Keratinocyte (primary cell): ENCODE measurements at regions not wholly inside any gene's neighbourhood (a gene's known extent, or its start where the extent isn't known, plus 50 kb on each side); places are given as distances from the start of the nearest gene placed in this dataset.
"Not testable (repeated sequence)": the region's sequence is repeated elsewhere in the genome, so short reads cannot be mapped to it uniquely, and the experiment has no call there.

ENCODE experiments used
- DNase-seq: peaks from one replicate; pipeline ENCODE4 v3.0.0-alpha.2; 2011; ENCODE audit warnings: low read depth, missing footprints, low spot score
- FAIRE-seq: peaks from 2 replicates; lab custom pipeline; 2011; peaks lifted over from hg19 to GRCh38; lab: Jason Lieb, UNC
- H2AFZ ChIP-seq: 2 replicates; pipeline ENCODE4 v1.6.0; 2012; ENCODE audit warnings: low read length, control low read depth, inconsistent platforms; ENCODE audit not compliant: control insufficient read depth
- H3K27ac ChIP-seq: 2 replicates; pipeline ENCODE4 v1.5.1; 2011; ENCODE audit warnings: low read length; ENCODE audit not compliant: control insufficient read depth, insufficient read depth
- H3K27me3 ChIP-seq: 3 replicates; pipeline ENCODE4 v1.6.0; 2011; ENCODE audit warnings: low read length; ENCODE audit not compliant: control insufficient read depth, insufficient read depth; ENCODE audit errors: extremely low read depth
- H3K36me3 ChIP-seq, 2 experiments: 2 replicates in 1 of 2; 3 replicates in 1 of 2; pipeline ENCODE4 v1.5.1; 2011; ENCODE audit warnings: low read length in 2 of 2, mild to moderate bottlenecking in 1 of 2; ENCODE audit not compliant: control insufficient read depth in 2 of 2, insufficient read depth in 2 of 2; ENCODE audit errors: extremely low read depth in 1 of 2
- H3K4me1 ChIP-seq: 3 replicates; pipeline ENCODE4 v1.5.1; 2011; ENCODE audit warnings: low read length; ENCODE audit not compliant: control insufficient read depth, insufficient read depth; ENCODE audit errors: extremely low read depth
- H3K4me2 ChIP-seq: 3 replicates; pipeline ENCODE4 v1.6.0; 2011; ENCODE audit warnings: low read depth, low read length; ENCODE audit not compliant: control insufficient read depth, insufficient read depth; ENCODE audit errors: extremely low read depth
- H3K4me3 ChIP-seq, 3 experiments: fragments of 200-600 bp in 1 of 3; sonication (generic) in 1 of 3; 2 replicates in 2 of 3; 3 replicates in 1 of 3; pipeline ENCODE4 v1.5.1; 2011 to 2016; ENCODE audit warnings: low read length in 3 of 3, mild to moderate bottlenecking in 3 of 3, control low read depth in 2 of 3, inconsistent platforms in 1 of 3, low read depth in 1 of 3, mixed read lengths in 1 of 3, mixed run types in 1 of 3, moderate library complexity in 1 of 3; ENCODE audit not compliant: control insufficient read depth in 2 of 3, insufficient read depth in 2 of 3; ENCODE audit errors: extremely low read depth in 1 of 3
- H3K79me2 ChIP-seq: 2 replicates; pipeline ENCODE4 v1.6.0; 2012; ENCODE audit warnings: low read length; ENCODE audit not compliant: control insufficient read depth, insufficient read depth
- H3K9ac ChIP-seq: 3 replicates; pipeline ENCODE4 v1.6.0; 2011; ENCODE audit warnings: low read length; ENCODE audit not compliant: control insufficient read depth, insufficient read depth; ENCODE audit errors: extremely low read depth
- H3K9me1 ChIP-seq: 3 replicates; pipeline ENCODE4 v1.6.0; 2011; ENCODE audit warnings: low read length; ENCODE audit not compliant: control insufficient read depth, insufficient read depth; ENCODE audit errors: extremely low read depth
- H3K9me3 ChIP-seq: 2 replicates; pipeline ENCODE4 v1.5.1; 2012; ENCODE audit warnings: low read depth, low read length; ENCODE audit not compliant: control insufficient read depth
- H4K20me1 ChIP-seq: 3 replicates; pipeline ENCODE4 v1.6.0; 2011; ENCODE audit warnings: low read length; ENCODE audit not compliant: control insufficient read depth, insufficient read depth; ENCODE audit errors: extremely low read depth
- EZH2 ChIP-seq: IDR thresholded peaks from one replicate; pipeline ENCODE4 v1.6.1; 2012; ENCODE audit warnings: inconsistent platforms, mild to moderate bottlenecking, low read length, moderate library complexity
- dilution Hi-C: fragments of 300-500 bp; cut with MboI; formaldehyde crosslinking; loops from one replicate; pipeline ENCODE4 v1.7.0; 2020; ENCODE audit warnings: low sequenced_read_pairs; ENCODE audit not compliant: extremely low pct_ligation_motif_present
- TF ChIP-seq, protein P1 (sequence below), 3 experiments: IDR thresholded peaks in 1 of 3; conservative IDR thresholded peaks in 1 of 3; optimal IDR thresholded peaks in 1 of 3; 2 replicates in 2 of 3; 3 replicates in 1 of 3; pipeline versions ENCODE3 to v1.5.1; 2011; ENCODE audit warnings: low read length in 3 of 3, mild to moderate bottlenecking in 3 of 3, moderate library complexity in 2 of 3, control low read depth in 1 of 3, inconsistent platforms in 1 of 3; ENCODE audit not compliant: insufficient read depth in 2 of 3; ENCODE audit errors: extremely low read depth in 1 of 3

DNA sequence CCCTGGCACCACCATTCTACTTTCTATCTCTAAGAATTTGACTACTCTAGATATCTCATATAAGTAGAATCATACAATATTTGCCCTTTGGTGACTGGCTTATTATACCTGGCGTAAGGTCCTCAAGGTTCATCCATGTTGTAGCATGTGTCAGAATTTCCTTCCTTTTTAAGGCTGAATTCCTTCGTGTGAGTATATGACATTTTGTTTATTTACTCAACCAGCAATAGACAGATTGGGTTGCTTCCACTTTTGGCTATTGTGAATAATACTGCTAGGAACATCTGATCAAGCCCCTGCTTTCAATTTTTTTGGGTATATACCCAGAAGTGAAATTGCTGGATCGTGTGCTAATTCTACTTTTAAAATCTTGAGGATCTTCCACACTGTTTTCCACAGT, 232.8 kb upstream of the MCHR2 start:
- DNase-seq, result no peak
- Histone ChIP-seq H3K36me3 (no peaks in the 10 kb centered on the region), H3K27me3 (no peaks in the 10 kb centered on the region), H3K9ac (no peak overlapping the region), H2AFZ (no peak overlapping the region), H3K27ac (no peak overlapping the region), H3K9me1 (no peaks in the 10 kb centered on the region), H3K9me3 (no peaks in the 10 kb centered on the region), H3K4me1 (peaks cover 26% of the 10 kb centered on the region), H3K4me2 (no peak overlapping the region), H3K4me3 (no peak overlapping the region), H3K79me2 (no peaks in the 10 kb centered on the region), H4K20me1 (no peaks in the 10 kb centered on the region)
- TF ChIP-seq, protein P1, sequence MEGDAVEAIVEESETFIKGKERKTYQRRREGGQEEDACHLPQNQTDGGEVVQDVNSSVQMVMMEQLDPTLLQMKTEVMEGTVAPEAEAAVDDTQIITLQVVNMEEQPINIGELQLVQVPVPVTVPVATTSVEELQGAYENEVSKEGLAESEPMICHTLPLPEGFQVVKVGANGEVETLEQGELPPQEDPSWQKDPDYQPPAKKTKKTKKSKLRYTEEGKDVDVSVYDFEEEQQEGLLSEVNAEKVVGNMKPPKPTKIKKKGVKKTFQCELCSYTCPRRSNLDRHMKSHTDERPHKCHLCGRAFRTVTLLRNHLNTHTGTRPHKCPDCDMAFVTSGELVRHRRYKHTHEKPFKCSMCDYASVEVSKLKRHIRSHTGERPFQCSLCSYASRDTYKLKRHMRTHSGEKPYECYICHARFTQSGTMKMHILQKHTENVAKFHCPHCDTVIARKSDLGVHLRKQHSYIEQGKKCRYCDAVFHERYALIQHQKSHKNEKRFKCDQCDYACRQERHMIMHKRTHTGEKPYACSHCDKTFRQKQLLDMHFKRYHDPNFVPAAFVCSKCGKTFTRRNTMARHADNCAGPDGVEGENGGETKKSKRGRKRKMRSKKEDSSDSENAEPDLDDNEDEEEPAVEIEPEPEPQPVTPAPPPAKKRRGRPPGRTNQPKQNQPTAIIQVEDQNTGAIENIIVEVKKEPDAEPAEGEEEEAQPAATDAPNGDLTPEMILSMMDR (optimal IDR thresholded peaks at IDR 0.05 in 1 of 3, IDR thresholded peaks at IDR 0.05 in 1 of 3, conservative IDR thresholded peaks at IDR 0.05 in 1 of 3; ENCODE audit: extremely low read depth in 1 of 3, insufficient read depth in 2 of 3, low read length in 3 of 3), result no peak
- no peak for TF ChIP-seq EZH2
- dilution Hi-C loops, result no loop called here
- no peak for FAIRE-seq

DNA sequence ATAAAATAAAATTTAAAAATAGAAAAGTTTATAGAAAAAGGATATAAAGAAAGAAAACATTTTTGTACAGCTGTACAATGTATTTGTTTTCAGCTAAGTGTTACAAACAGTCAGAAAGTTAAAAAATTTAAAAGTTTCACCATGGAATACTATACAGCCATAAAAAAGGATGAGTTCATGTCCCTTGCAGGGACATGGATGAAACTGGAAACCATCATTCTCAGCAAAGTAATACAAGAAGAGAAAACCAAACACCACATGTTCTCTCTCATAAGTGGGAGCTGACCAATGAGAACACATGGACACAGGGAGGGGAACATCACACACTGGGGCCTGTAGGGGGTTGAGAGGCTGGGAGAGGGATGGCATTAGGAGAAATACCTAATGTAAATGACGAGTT, 229.9 kb upstream of the MCHR2 start:
- H3K27ac ChIP-seq, H3K4me3 ChIP-seq, dilution Hi-C loops, H3K4me1 ChIP-seq, H4K20me1 ChIP-seq, H3K27me3 ChIP-seq, H3K9me3 ChIP-seq, DNase-seq, H3K9me1 ChIP-seq, FAIRE-seq, H2AFZ ChIP-seq, H3K9ac ChIP-seq, H3K36me3 ChIP-seq, H3K79me2 ChIP-seq, H3K4me2 ChIP-seq: not testable (repeated sequence)

DNA sequence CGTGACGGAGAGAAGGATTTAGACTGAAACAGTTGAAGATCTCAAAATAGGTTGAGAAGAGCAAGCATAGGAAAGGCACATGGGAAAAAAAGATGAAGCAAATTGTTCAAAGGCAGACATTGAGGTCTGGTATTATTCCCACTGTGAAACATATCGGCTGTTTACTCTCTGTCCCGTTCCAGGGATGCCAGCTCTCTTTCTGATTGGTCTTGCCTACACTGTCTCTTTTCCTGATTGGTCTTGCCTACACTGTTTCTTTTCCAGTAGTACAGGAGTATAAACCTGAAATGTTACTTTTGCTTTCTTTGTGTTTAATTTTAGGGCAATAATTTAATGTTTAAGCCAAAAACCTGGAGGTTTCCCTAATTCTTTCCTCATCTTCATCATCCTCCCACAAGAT, 226.5 kb upstream of the MCHR2 start:
- dilution Hi-C loops, result no loop called here
- TF ChIP-seq EZH2, result no peak
- TF ChIP-seq, protein P1 (optimal IDR thresholded peaks at IDR 0.05 in 1 of 3, IDR thresholded peaks at IDR 0.05 in 1 of 3, conservative IDR thresholded peaks at IDR 0.05 in 1 of 3; ENCODE audit: extremely low read depth in 1 of 3, insufficient read depth in 2 of 3, low read length in 3 of 3), result no peak
- FAIRE-seq (no peak), DNase-seq (no peak)
- H3K9me1 ChIP-seq, result no peaks in the 10 kb centered on the region
- H3K4me3 ChIP-seq, result no peak overlapping the region
- H3K27me3 ChIP-seq, result no peaks in the 10 kb centered on the region
- H3K36me3 ChIP-seq, result no peaks in the 10 kb centered on the region
- no peak overlapping the region for H3K9ac ChIP-seq
- H3K4me2 ChIP-seq, result no peak overlapping the region
- no peak overlapping the region for H2AFZ ChIP-seq
- no peaks in the 10 kb centered on the region for H3K4me1 ChIP-seq
- no peaks in the 10 kb centered on the region for H4K20me1 ChIP-seq
- no peaks in the 10 kb centered on the region for H3K9me3 ChIP-seq
- no peak overlapping the region for H3K27ac ChIP-seq
- H3K79me2 ChIP-seq, result no peaks in the 10 kb centered on the region
